HG03565 (cell line): ENCODE measurements at regions not wholly inside any gene's neighbourhood (a gene's known extent, or its start where the extent isn't known, plus 50 kb on each side); places are given as distances from the start of the nearest gene placed in this dataset.
"Not testable (repeated sequence)": the region's sequence is repeated elsewhere in the genome, so short reads cannot be mapped to it uniquely, and the experiment has no call there.

Experiments used
- ATAC-seq: cut with Tn5 transposase; IDR thresholded peaks from one replicate; pipeline ENCODE4 v1.9.1; 2021; ENCODE audit warnings: mild to moderate bottlenecking, moderate library complexity; ENCODE audit not compliant: unreplicated experiment

DNA sequence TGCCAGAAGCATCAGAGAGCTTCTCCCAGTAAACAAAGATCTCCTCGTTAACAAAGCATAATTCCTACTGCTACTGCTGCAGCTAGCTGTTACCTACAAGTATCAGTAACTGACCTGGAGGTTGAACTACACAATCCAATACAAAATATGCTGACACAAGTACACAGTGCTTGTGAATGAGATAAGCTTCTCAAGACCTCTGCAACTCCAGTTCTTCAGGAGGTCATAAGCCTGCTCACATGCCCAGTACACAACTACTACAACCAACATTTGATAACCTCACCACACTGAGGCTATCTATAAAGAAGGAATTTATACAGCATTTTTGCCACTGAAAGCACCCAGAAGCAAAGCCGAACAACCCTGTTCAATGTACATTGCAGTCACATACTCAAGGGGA is 66.7 kb upstream of the SMARCAD1 start:
- no peak for ATAC-seq

DNA sequence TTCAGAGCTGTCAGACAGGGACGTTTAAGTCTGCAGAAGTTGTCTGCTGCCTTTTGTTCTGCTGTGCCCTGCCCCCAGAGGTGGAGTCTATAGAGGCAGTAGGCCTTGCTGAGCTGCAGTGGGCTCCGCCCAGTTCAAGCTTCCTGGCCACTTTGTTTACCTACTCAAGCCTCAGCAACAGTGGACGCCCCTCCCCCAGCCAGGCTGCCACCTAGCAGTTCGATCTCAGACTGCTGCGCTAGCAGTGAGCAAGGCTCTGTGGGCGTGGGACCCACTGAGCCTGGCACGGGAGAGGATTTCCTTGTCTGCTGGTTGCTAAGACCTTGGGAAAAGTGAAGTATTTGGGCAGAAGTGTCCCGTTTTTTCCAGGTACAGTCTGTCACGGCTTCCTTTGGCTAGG is 59.6 kb upstream of the SMARCAD1 start:
- ATAC-seq, result not testable (repeated sequence)

DNA sequence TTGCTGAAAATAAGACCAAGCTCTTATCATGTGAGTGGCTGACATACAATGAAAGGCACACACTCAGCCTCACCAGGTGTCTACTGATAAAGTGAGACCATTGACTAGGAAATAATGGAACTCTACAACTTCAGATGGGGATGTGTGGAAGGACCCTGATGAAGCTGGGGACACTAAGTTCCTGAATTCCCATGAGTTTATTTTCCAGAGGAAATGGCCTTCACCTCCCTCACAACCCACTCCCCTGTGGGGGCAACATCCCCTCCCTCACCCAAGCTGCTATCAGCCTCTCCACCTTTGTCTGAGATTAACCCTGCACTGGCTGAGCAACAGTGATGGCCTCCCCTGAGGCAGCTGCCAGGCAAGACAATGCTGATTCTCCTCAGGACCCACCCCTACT is 55.2 kb upstream of the SMARCAD1 start:
- no peak for ATAC-seq

DNA sequence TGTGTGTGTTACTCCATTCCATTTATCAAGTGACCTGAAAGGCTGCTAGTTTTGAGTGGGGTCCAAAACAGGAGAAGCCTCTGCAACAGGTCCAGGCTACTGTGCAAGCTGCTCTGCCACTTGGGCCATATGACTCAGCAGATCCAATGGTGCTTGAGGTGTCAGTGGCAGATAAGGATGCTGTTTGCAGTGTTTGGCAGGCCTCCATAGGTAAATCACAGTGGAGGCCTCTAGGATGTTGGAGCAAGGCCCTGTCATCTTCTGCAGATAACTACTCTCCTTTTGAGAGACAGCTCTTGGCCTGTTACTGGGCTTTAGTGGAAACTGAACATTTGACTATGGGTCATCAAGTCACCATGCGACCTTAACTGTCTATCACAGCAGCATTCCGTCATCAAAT is 52.3 kb upstream of the SMARCAD1 start:
- ATAC-seq, result not testable (repeated sequence)

DNA sequence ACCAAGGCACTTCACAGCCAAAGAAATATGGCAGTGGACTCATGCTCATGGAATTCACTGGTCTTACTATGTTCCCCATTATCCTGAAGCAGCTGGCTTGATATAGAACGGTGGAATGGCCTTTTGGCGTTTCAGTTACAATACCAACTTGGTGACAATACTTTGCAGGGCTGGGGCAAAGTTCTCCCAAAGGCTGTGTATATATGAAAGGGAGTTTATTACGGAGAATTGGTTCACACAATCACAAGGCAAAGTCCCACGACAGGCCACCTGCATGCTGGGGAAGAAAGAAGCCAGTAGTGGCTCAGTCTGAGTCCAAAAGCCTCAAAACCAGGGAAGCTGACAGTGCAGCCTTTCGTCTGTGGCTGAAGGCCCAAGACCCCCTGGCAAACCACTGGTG is 50.8 kb upstream of the SMARCAD1 start:
- ATAC-seq, result no peak
